EH (cell line): ENCODE measurements at regions not wholly inside any gene's neighbourhood (a gene's known extent, or its start where the extent isn't known, plus 50 kb on each side); places are given as distances from the start of the nearest gene placed in this dataset.
"Not testable (repeated sequence)": the region's sequence is repeated elsewhere in the genome, so short reads cannot be mapped to it uniquely, and the experiment has no call there.

Experiments used
- DNase-seq: peaks from one replicate; pipeline ENCODE4 v3.0.0-alpha.2; 2015; ENCODE audit warnings: low read depth

DNA sequence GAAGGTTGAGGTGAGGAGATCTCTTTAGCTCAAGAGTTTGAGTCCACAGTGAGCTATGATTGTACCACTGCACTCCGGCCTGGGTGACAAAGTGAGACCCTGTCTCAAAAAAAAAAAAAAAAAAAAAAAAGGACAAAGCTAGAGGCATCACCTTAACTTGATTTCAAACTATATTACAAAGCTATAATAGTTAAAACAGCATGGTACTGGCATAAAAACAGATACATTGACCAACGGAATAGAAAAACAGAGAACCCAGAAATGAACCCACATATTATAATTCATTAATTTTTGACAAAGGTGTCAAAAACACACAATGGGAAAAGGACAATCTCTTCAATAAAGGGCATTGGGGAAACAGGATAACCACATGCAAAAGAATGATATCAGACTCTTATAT, 50.8 kb upstream of the MBOAT1 start:
- no peak for DNase-seq

DNA sequence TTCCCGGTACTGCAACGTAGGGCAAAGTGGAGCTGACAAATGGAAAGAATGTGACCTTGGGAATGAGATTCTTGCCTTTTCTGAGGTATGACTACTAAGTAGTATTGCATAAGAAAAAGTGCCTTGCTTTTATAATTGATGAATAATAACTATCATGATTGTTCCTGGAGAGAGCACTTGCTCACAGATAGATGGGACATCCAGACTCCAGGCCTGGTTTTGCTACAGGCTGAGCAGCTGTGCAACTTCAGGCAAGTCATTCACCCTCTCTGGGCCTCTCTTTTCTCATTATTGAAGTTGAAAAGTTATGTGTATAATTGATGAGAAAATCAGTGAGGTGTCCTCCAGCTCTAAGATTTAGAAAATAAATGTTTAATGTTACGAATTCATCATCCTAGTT, 53.6 kb upstream of the MBOAT1 start:
- no peak for DNase-seq

DNA sequence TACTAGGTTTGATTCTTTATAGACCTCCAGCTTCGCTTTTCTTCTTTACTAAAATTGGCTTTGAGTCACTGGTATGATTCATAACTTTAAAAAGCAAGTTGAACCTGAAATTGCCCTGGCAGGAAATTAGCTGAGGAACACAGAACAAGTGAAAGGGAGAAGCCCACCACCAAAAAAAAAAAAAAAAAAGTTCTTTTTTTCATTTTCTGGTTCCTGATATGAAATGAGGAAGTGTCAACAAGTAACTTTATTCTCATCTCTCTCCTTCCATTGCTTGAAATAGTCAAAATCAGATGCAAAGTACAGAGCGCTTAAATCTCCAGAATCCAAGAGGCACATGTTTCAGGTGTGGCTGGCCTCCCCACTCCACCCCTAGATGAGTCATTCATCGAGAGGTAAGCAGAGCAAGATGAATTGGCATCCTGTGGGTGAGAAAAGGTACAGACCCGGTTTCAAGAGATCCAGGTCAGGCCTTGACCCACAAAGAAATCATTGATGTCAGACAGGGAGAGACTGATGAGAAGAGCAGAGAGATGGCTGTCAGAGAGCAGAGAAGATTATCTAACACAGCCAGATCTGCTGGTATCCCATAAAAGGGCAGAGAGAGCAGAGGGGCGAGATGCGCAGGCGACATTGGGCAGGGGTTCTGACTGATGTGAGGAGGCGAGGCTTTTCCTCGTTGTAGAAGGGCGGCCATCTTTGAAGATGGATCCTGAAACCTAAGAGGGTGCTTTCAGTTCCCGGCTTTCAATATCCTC, 54.8 kb upstream of the MBOAT1 start:
- DNase-seq = no peak

DNA sequence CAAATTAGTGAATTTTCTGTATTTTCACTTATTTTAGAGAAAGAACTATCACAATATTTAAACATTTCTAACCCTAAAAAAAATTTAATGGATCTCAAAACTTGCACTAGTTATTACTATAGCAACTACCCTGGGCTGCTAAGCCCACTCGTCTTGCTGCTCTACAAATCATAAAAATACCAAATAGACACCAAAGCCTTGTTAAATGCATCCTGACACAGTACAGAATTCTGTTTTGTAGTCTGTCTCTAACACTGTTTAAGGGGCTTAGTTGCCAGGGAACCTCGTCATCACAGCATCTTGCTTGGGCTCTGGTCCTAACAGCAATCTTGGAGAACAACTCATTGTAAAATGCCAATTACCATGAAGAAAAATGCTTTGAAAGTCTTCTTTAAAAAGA, 56.9 kb upstream of the MBOAT1 start:
- no peak for DNase-seq

DNA sequence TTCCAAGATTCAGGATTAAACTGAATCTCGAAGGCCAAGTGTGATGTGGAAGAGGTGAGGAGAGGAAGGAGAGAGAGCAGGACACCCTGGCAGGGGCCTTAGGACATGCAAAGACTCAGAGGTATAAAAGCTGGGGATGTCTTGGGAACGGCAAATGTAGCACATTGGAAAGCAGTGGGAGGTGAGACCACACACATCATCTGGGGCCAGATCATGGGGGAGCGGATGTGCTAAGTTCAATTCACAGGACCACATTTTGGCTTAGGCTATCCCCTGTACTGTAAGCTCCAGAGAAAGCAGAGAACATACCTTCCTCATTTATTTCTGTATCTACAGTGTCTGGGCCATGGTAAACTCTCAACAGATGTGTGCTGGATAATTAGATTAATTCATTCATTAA, 59.5 kb upstream of the MBOAT1 start:
- no peak for DNase-seq

DNA sequence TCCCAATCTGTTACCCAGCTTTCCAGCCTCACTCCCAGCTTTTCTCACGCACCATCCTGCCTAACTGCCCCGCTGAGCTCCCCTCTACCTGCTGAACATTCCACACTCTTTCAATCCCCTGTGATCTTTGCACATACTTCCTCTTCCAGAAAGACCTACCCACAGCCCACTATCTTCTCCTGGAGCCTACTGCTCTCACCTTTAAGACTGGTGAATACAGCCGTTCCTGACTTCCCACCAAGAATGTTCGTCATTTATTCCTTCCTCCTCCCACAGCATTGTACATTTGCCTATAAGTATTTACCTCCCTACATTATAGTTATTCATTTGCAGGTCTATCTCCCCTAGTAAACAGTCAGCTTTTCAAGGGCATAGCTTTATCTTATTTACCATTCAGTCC, 61.9 kb upstream of the MBOAT1 start:
- DNase-seq = no peak

DNA sequence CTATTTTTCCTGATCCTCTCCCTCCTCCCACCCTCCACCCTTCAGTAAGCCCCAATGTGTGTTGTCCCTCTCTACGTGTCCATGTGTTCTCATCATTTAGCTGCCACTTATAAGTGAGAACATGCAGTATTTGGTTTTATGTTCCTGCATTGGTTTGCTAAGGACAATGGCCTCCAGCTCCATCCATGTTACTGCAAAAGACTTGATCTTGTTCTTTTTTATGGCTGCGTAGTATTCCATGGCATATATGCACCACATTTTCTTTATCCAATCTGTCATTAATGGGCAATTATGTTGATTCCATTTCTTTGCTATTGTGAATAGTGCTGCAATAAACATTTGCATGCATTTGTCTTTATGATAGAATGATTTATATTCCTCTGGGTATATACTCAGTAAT, 63.6 kb upstream of the MBOAT1 start:
- not testable (repeated sequence) for DNase-seq

DNA sequence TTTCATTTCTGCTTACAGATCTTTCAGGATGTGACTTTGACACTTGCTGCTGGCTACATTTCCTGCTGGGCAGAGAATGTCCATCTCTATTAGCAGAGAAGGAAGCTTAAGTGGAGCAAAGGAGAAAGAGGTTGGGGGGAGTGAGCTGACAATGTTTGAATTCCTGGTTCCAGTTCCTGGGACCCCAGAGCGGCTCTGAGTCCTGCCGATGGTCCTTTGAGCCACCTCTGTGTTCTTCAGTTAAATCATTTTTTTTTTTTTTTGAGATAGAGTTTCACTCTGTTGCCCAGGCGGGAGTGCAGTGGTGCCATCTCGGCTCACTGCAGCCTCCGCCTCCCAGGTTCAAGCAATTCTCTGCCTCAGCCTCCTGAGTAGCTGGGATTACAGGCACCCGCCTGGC, 65.5 kb upstream of the MBOAT1 start:
- DNase-seq = not testable (repeated sequence)

DNA sequence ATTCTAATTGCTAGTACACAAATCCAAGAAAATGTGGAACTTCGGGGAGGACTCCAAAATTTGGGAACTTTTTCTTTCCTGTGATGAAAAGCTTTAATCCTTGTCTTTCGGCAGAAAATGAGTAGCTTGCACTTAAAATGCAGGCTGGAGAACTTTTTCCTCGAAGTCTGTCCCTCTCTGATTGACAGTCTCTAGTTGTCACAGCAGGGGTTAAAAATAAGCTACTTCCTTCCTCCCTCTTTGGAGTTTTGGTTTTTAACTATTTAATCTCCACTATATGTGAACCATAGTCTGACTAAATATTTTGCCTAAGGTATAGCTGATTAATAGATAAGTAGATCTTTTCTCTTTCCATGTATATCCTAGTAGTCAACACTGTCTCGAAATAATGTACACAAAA, 66.8 kb upstream of the MBOAT1 start:
- no peak for DNase-seq

DNA sequence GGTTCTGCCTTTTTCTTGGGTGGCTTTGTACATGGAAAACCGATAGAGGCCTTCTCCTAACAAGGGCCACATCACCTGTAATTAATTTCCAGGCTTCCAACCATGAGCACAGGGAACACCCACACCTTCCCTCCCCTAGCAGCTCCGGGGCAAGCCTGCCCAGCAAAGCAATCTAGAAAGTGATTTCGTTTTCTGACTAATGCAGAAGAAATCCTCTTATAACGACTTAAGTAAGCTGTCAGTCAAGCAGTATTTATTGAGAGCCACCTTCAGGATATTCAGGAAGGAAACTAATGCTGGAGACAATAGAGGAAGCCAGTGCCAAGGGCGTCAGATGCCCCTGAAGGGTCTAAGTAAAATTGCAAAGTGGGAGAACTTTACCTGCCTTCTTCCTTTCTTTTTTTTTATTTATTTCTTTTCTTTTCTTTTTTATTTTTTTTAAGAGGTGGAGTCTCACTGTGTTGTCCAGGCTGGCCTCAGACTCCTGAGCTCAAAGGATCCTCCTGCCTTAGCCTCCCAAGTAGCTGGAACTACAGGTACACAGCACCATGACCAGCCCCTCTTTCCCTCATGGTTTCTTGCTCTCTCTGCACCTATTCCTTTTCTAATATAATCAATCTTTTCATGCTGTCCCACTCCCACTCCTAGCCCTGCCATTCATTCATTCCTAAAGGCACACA, 67.5 kb upstream of the MBOAT1 start:
- no peak for DNase-seq

DNA sequence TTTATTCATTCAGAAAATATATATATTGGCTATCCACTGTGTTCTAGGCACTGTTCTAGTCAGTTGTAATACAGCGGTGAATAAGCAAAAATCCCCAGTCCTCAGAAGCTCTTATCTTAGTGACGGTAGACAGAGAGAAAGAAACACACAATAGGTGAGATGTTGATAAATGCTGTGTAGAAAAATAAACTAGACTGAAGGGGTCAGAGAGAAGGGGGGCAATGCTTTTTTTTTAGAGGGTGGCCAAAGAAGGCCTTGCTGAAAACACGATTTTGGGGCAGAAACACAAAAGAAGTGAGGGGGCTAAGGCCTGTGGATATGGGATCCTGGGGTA, 68.0 kb upstream of the MBOAT1 start:
- no peak for DNase-seq

DNA sequence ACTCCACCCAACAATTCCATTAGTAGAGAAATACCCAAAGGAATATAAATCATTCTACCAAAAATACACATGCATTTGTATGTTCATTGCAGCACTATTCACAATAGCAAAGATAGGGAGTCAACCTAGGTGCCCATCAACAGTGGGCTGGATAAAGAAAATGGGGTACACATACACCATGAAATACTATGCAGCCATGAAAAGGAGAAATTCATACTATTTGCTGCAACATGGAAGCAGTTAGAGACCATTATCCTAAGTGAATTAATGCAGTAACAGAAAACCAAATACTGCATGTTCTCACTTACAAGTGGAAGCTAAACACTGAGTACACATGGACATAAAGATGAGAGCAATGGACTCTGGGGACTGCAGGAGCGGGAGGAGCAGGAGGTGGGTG, 72.4 kb upstream of the MBOAT1 start:
- no peak for DNase-seq

DNA sequence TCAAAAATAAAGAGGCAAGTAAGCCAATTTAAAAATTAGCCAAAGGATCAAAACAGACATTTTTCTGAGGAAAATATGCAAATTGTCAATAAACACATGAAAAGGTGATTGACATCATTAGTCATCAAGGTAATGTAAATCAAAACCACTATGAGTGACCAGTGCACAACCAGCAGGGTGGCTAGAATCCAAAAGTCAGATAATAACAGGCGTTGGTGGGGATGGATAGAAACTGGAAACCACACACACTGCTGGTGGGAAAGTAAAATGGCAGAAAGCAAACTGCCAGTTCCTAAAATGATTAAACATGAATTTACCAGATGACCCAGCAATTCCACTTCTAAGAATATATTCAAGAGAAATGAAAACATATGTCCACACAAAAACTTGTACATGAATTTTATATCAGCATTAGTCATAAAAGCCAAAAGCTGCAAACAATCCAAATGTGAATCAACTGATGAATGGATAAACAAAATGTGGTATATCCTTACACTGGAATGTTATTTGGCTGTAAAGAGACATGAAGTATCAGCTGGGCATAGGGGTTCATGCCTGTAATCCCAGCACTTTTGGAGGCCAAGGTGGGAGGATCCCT, 74.8 kb upstream of the MBOAT1 start:
- no peak for DNase-seq

DNA sequence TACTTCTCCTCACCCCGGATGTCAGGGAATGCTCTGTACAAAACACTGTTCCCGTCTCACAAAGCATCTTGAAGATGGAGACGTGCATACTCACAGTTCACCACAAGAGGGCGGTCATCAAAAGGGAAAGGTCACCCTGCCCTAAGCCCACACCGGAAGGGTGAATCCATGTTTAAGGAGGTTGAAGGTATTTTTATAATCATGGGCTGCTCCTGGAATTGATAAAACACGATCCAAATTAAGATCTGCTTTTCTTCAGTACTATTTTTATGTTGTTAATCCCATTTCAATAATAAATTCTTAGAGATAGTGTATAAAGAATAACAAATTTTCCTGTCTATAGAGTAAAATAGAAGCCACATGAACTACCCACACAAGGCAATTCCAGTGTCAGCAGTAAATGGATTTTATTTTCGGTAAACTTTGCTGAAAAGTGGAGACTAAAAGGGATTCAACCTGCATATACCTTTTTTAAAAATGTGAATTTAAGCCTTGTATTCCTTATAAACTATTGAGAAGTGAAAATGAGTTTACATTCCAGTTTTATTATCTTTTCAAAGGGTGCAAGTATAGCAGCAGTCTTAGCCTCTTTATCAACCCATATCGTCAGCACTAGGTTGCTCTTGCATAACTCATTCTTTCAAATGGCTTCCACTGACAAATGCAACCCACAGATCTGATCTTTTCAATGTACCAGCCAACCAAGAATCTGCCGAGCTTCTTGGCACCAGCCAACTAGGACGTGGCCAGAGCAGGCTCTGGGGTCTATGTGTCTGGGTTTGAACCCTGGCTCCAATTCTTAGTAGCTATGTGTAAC, 79.7 kb upstream of the MBOAT1 start:
- peak; percentile 82 for DNase-seq

DNA sequence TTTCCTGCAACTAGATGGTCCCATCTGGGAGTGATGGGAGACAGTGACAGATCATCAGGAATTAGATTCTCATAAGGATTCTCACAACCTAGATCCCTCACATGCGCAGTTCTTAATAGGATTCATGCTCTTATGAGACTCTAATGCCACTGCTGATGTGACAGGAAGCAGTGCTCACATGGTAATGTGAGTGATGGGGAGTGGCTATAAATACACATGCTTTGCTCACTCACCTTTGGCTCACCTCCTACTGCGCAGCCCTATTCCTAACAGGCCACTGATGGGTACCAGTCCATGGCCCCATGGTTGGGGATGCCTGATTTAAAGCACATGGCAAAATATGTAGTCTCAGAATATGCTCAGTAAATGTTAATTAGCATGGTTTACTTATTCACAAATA, 80.6 kb upstream of the MBOAT1 start:
- DNase-seq = no peak

DNA sequence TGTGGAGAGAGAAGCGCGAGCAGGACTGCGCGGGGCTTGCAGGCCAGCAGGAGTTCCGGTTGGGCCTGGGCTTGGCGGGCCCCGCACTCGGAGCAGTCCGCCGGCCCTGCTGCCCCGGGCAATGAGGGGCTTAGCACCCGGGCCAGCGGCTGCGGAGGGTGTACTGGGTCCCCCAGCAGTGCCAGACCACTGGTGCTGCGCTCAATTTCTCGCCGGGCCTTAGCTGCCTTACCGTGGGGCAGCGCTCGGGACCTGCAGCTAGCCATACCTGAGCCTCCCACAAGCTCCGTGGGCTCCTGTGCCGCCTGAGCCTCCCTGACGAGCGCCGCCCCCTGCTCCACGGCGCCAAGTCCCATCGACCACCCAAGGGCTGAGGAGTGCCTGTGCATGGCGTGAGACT, 89.0 kb upstream of the MBOAT1 start:
- no peak for DNase-seq

DNA sequence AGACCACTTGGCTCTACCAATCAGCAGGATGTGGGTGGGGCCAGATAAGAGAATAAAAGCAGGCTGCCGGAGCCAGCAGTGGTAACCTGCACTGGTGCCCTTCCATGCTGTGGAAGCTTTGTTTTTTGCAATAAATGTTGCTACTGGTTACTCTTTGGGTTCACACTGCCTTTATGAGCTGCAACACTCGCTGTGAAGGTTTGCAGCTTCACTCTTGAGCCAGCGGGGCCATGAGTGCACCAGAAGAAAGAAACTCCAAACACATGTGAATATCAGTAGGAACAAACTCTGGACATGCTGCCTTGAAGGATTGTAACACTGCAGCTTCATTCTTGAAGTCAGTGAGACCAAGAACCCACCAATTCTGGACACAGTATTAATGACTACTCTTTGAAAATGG, 89.9 kb upstream of the MBOAT1 start:
- DNase-seq = no peak

DNA sequence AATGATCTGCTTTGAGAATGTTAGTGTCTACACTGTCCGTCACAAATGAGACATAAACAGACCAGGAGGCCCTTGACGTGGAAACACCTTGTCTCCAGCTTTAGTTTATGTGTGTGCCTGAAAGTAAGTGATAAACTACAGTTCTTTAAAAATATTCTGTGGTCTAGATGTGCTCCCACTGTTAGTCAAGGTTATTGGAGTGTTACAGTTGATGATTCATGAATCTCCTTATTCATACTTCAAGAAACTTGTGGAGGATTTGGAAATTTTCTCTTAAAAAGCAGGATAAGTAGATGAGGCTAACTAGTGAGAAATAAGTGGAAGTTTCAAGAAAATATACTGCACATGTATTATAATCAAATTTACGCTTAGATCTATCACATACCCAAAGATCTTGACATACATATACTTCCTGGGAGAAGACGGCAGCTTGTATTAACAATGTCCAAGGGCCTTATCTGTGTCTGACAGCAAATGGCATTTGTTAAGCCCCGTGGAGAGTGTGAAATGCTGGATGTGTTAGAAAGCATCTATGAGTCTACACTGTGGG, 90.5 kb upstream of the MBOAT1 start:
- peak; percentile 4 for DNase-seq

DNA sequence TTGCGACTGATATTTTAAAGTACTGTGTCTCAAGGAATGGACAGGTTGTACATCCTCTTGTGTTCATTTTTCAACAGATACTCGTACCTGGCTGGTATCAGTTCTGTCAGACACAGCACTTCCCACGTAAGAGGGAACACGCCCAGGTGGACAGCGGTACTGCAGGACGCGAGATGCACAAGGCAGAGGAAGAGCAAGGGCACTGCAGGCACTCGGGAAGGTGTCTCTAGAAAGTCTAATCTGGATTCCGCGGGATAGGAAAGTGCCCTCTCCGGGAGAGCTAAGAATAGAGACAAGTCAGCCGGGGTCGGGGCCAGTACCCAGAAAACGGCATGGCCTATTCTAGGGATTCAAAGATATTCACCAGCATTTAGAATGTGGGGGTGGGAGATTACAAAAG, 94.2 kb upstream of the MBOAT1 start:
- DNase-seq = no peak

DNA sequence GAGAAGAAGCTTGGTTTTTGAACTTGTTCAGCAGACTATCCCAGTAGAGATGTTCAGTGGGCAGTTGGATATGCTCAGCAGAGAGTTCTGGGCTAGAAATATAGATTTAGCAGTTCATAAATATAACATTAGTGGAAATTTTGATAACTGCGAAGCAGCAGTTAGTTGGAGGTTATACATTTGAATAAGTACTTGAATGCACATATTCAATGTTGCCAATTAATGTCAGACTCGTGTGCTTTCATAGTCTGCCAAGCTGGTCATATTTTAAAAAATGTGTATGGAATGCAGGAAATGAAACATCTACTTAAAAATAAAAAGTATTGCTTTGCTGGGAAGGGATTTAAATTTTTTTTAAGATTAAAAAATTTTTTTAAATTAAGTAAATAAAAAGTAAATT, 92.5 kb upstream of the E2F3 start:
- DNase-seq = no peak

DNA sequence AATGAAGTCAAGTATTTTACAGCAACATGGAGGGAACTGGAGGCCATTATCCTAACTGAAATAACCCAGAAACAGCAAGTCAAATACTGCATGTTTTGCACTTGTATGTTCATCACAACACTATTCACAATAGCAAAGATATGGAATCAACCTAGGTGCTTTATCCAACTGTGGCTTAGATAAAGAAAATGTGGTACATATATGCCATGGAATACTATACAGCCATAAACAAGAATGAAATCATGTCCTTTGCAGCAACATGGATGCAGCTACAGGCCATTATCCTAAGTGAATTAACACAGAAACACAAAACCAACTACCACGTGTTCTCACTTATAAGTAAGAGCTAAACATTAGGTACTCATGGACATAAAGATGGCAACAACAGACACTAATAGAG, 91.5 kb upstream of the E2F3 start:
- no peak for DNase-seq

DNA sequence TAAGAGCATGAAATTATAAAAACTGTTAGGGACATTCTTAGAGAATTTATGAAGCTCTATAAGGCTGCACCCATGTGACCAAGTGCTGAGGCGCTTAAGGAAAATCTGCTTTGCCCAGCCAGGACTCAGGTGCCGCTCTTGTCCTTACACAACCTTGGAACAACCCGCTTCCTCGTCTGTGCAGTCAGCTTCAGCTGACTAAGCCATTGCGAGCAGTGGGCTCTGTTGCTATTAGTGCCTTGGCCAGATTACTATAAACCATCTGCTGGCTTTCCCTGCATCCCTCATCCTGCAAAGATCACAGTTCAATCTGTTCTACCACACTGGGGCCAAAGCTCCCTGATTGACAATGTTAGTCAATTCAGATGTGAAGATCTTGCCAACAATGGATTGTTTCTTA, 89.1 kb upstream of the E2F3 start:
- DNase-seq = no peak

DNA sequence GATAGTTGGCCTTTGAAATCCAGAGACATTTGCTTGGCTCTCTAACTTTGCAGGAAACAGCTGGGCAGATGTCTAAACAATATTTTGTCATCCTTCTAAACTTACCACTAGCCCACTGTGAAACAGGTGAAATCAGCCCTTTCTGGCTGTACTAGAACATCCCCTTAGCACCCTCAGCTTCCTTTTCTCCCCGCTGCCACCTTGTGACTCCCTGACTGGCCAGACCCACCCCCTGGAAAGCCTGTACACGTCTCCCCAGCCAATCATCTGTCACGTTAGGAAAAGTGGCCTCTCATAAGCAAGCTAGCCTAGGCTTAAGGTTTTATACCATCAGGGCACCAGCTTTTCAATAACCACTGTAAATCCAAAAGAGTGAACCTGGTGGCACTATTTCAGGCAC, 88.6 kb upstream of the E2F3 start:
- no peak for DNase-seq
